ENCODE measurements at regions not wholly inside any gene's neighbourhood (a gene's known extent, or its start where the extent isn't known, plus 50 kb on each side); places are given as distances from the start of the nearest gene placed in this dataset.

DNA sequence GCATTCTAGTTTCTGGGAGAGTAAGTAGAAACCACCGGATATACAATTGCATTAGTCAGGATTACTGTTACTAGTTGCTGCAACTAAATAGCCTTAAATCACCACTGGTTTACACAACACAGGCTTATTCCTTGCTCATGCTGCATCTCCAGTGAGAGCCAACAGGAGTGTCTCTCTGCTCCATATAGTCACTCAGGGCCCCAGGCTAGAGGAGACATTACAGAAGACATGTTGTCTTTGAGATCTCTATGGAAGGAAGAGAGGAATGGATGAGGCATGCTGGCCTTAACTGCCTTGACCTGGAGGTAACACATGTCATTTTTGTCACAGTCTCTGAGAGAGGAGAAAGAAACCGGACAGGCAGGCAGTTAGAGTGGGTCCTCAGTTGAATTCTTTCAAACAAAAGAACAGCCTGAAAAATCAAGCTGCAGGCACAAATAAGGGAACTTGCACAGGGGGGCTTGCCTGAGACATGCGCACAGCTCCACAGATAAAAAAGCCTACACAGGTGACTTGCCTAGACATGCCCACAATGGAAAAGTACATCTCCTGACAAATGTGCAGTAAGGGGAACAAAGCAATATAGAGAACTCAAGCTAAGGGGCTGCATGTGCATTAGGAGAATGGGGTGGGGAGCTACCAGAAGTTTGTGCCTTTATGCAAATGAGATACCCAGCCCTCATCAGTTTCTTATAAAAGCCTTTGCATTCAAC lies 348.0 kb downstream of the TYW1 start:
- H3K9me3 ChIP-seq (ENCODE audit: control insufficient read depth in 4 of 4, low read length in 3 of 4), result peaks cover 0 to 3% (median 1%) of the 10 kb centered on the region in 4 donors
- H3K4me3 ChIP-seq (ENCODE audit: low read depth in 1 of 3, low read length in 3 of 3), result no peak overlapping the region
- no peak for TF ChIP-seq YY1 (IDR thresholded peaks at IDR 0.05)
- no peak for TF ChIP-seq SP1 (IDR thresholded peaks at IDR 0.05)
- TF ChIP-seq, protein P1, sequence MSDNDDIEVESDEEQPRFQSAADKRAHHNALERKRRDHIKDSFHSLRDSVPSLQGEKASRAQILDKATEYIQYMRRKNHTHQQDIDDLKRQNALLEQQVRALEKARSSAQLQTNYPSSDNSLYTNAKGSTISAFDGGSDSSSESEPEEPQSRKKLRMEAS (IDR thresholded peaks at IDR 0.05), result no peak
- TF ChIP-seq HNF4A (conservative IDR thresholded peaks at IDR 0.05), result no peak
- TF ChIP-seq RAD21 (IDR thresholded peaks at IDR 0.05), result no peak
- TF ChIP-seq TAF1 (conservative IDR thresholded peaks at IDR 0.05), result no peak
- TF ChIP-seq CTCF (IDR thresholded peaks at IDR 0.05; ENCODE audit: low read depth, low read length, missing input control), result no peak
- no peak for TF ChIP-seq GABPA (IDR thresholded peaks at IDR 0.05 in 1 of 2, conservative IDR thresholded peaks at IDR 0.05 in 1 of 2)
- TF ChIP-seq REST (IDR thresholded peaks at IDR 0.05), result no peak
- no peak for TF ChIP-seq EGR1 (IDR thresholded peaks at IDR 0.05; ENCODE audit: low read depth in 2 of 2)
- no peak for TF ChIP-seq FOXA1 (IDR thresholded peaks at IDR 0.05)
- no peak for TF ChIP-seq NR2F2 (IDR thresholded peaks at IDR 0.05)
- no peak for TF ChIP-seq JUND (IDR thresholded peaks at IDR 0.05)
- TF ChIP-seq, protein P2, sequence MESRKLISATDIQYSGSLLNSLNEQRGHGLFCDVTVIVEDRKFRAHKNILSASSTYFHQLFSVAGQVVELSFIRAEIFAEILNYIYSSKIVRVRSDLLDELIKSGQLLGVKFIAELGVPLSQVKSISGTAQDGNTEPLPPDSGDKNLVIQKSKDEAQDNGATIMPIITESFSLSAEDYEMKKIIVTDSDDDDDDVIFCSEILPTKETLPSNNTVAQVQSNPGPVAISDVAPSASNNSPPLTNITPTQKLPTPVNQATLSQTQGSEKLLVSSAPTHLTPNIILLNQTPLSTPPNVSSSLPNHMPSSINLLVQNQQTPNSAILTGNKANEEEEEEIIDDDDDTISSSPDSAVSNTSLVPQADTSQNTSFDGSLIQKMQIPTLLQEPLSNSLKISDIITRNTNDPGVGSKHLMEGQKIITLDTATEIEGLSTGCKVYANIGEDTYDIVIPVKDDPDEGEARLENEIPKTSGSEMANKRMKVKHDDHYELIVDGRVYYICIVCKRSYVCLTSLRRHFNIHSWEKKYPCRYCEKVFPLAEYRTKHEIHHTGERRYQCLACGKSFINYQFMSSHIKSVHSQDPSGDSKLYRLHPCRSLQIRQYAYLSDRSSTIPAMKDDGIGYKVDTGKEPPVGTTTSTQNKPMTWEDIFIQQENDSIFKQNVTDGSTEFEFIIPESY (IDR thresholded peaks at IDR 0.05), result no peak
- no peak for TF ChIP-seq RXRA (IDR thresholded peaks at IDR 0.05)
- TF ChIP-seq, protein P3, sequence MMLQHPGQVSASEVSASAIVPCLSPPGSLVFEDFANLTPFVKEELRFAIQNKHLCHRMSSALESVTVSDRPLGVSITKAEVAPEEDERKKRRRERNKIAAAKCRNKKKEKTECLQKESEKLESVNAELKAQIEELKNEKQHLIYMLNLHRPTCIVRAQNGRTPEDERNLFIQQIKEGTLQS (IDR thresholded peaks at IDR 0.05), result no peak
- TF ChIP-seq FOXA2 (IDR thresholded peaks at IDR 0.05), result no peak
- TF ChIP-seq HNF4G (IDR thresholded peaks at IDR 0.05), result no peak
- no peaks in the 10 kb centered on the region for H3K4me1 ChIP-seq (ENCODE audit: control insufficient read depth in 4 of 4, insufficient read depth in 4 of 4, low read length in 3 of 4)
- DNase-seq (ENCODE audit: low spot score), result no peak
- H3K27ac ChIP-seq (ENCODE audit: low read depth in 1 of 2, low read length in 2 of 2), result no peak overlapping the region
- no peak overlapping the region for H3K9ac ChIP-seq (ENCODE audit: low read depth in 1 of 2, low read length in 2 of 2)
- peaks cover 0 to 12% (median 8%) of the 10 kb centered on the region in 4 donors for H3K36me3 ChIP-seq (ENCODE audit: control insufficient read depth in 4 of 4, insufficient read depth in 3 of 4, low read depth in 1 of 4, low read length in 3 of 4)
- 97% methylated on average over 3 of the region's 3 CpGs for WGBS
- H3K27me3 ChIP-seq (ENCODE audit: control insufficient read depth in 4 of 4, insufficient read depth in 4 of 4, low read length in 3 of 4), result no peaks in the 10 kb centered on the region
